Activated CD4-positive, alpha-beta T cell treated with anti-CD3 and anti-CD28 coated beads, Interleukin-2, amount 50 U/mL, for 24 hours (primary cell): ENCODE measurements at regions not wholly inside any gene's neighbourhood (a gene's known extent, or its start where the extent isn't known, plus 50 kb on each side); places are given as distances from the start of the nearest gene placed in this dataset.
"Not testable (repeated sequence)": the region's sequence is repeated elsewhere in the genome, so short reads cannot be mapped to it uniquely, and the experiment has no call there.

Experiments used
- DNase-seq, 2 donors: peaks; one replicate each; pipeline ENCODE4 v3.0.0-alpha.2; 2020; ENCODE audit warnings: low read depth in 1 of 2, low spot score in 1 of 2

DNA sequence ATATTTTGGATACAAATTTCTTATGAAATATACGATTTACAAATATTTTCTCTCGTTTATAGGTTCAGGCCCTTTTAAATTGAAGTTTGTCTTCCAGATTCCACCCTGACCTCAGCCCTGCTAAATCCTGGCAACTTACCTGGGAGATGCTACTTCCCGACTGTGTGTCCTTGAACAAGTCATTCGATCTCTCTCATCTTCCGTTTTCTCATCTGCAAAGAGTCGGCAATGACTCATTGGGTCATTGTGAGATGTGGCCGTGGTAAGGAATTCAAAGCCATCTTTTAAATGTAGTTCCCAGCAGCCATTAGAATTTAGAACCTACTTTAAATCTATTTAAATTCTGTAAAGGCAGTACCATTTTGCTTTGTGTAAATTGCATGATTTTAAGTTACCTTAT is 72.5 kb downstream of the LHX2 start:
- DNase-seq = no peak

DNA sequence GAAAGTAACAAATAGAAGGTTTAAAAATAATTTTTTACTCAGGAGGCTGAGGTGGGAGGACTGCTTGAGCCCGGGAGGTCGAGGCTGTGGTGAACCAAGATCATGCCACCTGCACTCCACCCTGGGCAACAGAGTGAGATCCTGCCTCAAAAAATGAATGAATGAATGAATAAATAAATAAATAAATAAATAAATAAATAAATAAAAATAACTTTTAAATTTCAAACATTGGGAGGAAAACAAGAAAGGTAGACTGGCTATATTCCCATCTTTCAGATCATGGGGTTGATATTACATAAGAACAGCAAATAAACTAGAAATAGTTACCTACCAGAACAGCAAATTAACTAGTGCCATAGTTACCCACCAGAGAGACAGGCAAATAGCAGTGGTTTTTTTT is 75.7 kb downstream of the LHX2 start:
- DNase-seq = no peak

DNA sequence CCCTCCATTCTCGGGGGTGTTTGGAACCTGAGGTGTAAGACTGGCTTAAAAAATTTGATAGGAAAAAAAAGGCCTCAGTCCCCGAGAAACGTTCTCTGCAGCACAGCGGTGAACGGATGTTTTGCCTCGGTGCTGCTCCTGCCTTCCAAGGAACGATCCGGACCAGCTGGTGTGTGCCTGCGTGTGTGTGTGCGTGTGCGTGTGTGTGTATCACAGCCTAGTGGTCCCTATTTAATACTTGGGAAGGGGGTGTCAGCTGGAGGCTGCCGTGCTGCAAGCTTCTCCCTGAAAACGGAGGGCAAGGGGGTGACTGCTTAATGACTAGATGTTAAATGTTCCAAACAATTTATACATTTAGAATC is 76.9 kb downstream of the LHX2 start:
- DNase-seq = no peak

DNA sequence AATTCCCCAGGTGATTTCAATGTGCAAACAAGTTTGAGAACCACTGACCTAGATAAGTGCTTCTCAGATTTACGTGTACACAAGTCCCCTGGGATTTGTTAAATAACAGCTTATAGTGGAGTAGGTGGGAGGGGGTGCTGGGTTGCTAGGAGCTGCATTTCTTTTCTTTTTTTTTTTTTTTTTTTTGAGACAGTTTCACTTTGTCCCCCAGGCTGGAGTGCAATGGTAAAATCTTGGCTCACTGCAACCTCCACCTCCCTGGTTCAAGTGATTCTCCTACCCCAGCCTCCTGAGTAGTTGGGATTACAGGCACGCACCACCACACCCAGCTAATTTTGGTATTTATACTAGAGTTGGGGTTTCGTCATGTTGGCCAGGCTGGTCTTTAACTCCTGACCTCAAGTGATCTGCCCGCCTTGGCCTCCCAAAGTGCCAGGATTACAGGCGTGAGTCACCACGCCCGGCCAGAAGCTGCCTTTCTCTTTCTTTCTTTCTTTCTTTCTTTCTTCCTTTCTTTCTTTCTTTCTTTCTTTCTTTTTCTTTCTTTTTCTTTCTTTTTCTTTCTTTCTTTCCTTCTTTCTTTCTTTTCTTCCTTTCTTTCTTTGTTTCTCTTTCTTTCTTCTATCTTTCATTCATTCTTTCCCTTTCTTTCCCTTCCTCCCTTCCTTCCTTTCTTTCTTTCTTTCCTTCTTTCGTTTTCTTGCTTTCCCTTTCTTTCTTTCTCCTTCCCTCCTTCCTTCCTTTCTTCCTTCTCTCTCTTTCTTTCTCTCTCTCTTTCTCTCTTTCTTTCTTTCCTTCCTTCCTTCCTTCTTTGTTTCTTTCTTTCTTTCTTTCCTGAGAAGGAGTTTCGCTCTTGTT is 78.3 kb downstream of the LHX2 start:
- not testable (repeated sequence) for DNase-seq

DNA sequence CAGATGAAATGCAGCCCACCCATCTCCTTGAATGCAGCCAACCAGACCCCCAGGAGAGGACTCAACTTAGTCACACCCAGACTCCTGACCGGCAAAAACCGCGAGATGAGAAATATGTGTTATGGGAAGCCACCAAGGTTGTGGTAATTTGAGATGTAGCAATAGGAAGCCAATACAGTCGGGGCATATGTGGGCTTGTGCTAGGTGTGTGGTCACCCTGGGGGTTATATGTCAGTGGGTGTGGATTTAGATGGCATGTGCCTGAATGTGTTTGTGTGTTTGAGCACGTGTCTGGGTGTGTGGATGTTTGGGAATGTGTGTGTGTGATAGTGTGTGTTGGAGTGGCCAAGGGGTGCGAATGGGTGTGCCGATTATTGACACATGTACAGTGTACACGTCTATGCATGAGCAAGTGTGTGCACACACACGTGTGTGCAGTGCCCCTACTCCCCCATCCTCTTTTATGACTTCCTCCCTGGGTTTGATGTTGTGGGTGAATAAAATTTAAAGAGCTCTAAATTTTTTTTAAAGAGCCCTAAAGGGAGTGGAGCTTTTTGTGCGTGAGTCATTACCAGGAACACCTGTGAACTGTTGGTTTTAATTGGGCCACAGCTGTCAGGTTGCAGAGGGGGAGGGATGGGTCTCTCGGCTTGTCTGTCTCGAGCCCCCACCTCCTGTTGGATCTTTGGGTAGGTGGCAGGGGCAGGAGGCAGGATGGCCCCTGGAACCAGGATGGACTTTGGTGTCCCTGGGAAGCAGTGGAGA is 86.8 kb downstream of the LHX2 start:
- no peak for DNase-seq

DNA sequence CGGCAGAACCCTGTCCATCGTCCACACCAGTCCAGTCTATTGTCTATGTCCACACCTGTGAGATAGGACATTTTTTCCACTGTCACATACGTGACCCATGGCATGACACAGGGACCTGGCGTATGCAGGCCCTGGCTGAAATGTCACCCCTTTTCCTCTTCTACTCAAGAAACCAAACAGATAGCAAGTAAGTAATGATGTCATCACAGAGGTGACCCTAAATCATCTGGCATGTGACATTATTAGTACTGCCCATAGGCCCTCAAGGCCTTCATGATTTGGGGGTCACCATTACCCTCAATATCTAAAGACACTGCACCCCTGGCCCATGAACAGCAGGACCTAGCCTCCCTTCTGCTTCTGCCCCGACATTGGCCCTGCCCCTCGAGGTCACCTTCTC is 88.3 kb downstream of the LHX2 start:
- DNase-seq = no peak

DNA sequence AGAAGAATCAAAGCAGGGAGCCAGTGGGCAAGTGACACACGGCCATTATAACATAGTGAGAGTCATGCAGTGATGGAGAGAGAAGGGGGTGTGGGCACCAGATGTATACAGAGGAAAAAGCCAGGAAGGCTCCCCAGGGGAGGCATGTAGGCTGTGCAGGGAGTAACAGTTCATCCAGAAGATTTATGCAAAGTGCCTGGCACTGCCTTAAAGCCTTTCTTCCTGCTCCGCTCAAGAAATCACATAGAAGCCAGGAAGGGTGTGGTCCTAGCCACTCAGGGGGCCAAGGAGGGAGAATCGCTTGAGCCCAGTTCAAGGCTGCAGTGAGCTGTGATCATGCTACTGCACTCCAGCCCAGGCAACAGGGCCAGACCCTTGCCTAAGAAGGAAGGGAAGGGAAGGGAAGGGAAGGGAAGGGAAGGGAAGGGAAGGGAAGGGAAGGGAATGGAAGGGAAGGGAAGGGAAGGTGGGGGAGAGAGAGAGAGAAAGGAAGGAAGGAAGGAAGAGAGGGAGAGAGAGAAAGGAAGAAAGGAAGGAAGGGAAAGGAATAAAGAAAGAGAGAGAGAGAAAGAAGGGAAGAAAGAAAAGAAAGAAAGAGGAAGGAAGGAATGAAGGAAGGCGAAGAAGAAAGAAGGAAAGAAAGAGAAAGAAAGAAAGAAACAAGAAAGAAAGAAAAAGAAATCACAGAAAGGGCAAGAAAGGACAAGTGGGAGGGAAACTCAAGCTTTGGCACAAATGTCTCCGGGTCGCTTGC is 89.8 kb downstream of the LHX2 start:
- DNase-seq = no peak

DNA sequence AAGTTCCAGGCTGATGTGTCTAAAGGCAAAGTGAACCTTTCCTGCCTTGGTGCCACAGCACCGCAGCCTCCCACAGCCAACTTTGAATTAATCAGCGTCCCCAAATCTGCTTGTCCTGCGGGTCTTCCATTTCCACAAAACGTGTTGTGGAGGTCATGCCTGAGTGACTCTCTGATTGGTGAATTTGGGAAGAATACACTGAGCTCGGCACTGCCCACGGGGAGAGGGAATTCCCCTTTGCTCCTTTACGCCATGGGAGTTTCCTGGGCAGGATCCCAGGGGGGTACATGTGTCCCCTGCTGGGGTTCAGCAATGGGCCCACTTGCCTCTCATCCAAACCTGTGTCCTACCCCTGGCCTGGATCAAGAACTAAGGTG is 90.4 kb downstream of the LHX2 start:
- no peak for DNase-seq

DNA sequence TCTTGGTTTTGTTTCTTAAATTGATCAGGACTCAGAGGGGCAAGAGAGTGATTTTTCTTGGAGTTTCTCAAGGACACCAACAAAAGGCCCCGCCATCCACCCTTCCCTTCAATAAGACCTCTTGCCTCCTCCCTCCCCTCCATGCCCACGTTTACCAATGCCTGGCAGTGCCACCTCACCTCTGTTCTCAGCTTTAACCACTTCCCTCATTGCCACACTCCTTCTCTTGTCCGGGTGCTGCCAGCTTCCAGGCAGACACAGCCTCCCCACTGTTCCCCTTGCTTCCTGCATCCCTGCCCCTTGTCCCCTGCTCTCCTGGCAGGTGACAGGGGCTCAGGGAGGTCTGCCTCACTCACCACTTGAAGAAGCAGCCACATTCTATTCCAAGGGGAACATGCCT is 90.8 kb downstream of the LHX2 start:
- DNase-seq = no peak

DNA sequence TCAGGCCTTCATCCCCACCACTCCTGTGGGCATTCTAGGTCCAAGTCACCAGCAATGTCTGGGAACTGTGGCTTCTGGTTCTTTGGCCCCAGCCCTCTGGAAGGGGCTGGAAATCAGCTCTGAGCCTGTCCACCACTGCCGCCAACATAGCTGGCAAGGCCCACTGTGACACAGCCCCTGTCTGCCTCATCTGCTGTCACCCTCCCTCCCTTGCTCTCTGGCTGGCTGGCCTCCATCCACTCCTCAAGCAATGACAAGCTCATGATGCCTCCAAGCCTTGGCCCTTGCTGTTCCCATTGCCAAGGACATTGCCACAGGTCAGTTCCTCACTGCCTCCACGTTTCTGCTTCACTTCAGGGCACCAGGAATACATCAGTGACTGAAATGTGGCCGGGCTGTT is 93.7 kb downstream of the LHX2 start:
- no peak for DNase-seq

DNA sequence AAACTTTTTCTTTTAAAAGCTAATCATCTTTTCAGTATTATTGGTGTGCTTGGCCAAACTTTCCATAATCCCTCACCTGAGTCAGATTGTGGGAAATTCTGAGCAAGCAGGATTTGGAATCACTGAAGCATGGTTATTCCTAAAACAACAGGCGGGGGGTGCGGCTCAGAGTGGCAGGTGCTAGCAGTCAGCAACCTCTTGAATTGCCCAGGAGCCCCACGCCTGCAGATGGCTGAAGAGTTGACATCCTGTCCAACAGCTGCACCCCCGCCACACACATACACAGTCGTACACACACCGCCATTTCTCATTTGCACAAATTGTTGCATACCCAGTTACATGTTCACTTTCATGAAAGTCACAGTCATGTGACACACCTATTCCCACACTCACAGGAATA is 96.6 kb downstream of the LHX2 start:
- DNase-seq = no peak

DNA sequence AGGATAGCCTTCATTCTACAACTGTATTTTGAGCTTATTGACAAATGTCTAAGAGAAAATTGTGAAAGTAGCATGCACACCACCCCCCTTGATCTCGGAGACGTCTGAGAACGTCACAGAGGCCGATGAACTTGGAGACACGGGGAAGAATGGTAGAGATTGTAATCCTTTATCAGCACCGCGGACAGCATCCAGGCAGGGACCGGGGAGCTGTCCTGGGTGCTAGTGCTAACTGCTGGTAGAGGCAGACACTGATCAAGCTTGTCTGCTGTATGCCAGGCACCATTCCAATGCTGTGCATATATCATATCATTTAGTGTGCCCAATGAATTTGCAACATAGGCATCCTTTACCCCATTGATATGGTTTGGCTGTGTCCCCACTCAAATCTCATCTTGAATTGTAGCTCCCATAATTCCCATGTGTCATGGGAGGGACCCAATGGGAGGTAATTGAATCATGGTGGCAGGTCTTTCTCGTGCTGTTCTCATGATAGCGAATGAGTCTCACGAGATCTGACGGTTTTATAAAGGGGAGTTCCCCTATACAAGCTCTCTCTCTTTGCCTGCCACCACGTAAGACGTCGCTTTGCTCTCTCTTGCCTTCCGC is 98.8 kb downstream of the LHX2 start:
- DNase-seq = peak; percentile 9 to 10

DNA sequence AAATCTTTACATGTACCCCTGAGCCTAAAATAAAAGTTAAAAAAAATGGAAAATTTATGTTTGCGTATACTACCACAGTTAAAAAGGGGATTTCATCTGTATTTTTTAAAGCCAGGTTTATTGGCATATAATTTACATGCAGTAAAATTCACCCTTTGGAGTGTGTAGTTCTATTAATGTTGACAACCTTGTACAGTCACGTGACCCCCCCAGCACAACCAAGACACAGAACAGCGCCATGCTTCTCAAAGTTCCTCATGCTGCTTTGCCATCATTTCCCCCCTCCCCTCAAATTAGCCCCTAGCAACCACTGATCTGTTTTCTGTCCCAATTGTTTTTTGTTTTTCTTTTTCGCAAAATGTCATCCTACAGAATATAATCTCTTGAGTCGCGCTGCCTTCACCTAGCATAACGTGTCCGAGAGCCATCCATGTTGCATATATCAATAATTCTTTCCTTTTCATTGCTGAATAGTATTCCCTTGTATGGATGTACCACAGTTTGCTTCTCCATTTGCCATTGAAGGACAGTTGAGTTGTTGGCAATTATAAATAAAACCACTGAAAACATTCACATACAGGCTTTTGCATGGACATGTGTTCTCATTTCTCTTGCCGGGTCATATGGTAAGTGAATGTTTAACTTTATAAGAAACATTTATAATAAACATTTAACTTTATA is 105.3 kb downstream of the LHX2 start:
- no peak for DNase-seq

DNA sequence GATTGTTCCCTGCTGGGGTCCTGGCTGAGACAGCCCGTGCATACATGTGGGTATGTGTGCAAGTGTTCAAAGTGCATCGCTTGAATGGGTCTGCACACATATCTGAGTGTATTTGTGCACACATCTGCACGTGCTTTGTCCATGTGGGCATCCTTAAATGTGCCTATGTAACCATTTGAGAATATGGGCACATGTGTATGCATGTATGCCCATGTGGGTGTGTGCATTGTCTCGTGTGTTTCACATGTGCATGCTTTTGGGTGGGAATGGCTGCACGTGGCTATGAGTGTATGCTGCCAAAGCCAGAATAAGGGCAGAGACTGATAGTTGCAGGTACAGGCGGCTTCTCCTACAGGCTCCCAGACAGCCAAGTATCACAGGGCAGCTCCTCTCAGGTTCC is 107.3 kb downstream of the LHX2 start:
- DNase-seq = no peak

DNA sequence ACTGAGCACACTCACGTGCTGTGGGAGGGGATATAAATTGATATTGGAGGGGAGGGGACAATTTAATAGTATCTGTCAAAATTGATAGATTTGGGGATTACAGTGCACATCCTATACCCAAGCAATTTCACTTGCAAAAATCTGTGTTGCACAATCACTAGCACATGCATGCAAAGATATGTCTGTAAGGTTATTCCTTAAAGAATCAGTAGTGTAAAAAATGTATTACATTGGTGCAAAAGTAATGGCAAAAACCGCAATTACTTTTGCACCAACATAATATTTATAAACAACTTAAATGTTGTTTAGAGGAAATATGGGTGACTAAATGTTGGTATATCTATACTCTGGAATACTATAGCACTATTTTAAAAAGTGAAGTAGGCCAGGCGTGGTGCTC is 108.7 kb downstream of the LHX2 start:
- DNase-seq = no peak

DNA sequence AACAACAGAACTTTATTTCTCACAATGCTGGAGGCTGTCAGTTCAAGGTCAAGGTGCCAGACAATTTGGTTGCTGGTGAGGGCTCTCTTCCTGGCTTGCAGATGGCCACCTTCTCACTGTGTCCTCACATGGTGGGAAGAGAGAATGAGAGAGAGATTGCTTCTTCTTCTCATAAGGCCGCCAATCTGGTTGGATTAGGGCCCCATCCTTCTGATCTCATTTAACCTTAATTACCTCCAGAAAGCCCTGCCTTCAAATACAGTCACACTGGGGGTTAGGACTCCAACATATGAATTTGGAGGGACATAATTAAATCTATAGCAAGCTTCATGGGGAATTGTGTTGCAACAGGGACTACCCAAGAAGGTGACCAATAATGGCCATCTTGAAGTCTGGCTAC is 110.2 kb downstream of the LHX2 start:
- no peak for DNase-seq

DNA sequence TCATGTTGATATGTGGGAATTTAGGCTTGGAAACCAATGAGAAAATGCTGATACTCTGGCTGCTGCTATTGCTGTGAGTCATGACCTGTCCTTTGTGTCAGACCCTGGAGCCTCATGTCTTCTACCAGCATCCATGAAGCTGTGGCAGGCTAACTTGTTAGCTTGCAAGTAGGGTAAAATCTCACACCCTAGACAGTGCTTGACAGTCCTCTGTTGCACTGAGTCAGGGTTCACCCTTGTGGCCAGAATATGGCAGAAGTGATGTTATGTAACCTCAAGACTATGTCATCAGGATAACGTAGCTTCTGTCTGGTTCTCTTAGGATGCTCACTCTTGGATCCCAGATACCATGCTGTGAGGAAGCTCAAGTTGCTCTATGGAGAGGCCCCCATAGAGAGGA is 110.8 kb downstream of the LHX2 start:
- no peak for DNase-seq

DNA sequence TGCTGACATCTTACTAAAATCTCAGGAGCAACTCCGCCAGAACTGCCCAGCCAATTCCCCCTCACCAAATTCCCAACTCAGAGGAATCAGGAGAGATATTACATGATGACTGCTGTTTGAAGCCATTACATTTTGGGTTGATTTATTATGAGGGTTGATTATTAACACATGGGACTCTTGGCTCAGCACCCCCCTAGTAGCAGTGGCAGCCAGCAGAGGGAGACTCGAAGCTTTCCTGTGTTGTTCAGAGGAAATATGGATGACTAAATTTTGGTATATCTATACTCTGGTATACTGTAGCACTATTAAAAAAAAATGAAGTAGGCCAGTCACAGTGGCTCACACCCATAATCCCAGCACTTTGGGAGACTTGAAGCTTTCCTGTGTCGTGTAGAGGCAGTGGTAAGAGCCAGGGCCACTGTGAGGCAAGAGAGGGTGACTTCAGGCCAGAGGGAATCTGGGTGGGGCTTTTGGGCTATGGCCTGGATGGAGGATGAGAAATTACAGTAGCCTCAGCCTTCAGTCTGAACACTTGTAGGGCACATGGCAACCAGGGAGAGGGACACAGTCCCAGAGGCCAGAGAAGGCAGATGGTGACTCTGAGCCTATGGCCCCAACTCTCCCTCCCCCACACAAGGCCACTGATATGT is 111.4 kb downstream of the LHX2 start:
- DNase-seq = no peak

DNA sequence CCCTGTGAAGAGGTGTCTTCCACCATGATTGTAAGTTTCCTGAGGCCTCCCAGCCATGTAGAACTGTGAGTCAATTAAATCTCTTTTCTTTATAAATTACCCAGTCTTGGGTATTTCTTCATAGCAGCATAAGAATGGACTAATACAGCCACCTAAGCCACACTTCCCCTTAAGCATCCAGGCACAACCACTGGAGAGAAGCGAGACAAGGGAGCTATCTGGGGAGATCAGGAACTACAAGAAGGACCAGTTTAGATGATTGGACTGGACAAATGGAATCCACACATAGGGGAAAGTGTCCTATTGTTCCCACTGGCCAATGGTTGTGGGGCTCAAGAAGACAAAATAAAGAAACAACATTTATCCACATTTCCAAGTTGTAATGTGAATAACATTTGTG is 112.1 kb downstream of the LHX2 start:
- DNase-seq = not testable (repeated sequence)
